GM23248 (cell line): ENCODE measurements at regions not wholly inside any gene's neighbourhood (a gene's known extent, or its start where the extent isn't known, plus 50 kb on each side); places are given as distances from the start of the nearest gene placed in this dataset.

Experiments
- DNase-seq: peaks from one replicate; pipeline ENCODE4 v3.0.0-alpha.2; 2015
- H2AFZ ChIP-seq: fragments of 200-600 bp; sonication (generic); 2 replicates; pipeline ENCODE4 v1.6.1; 2016; ENCODE audit warnings: antibody characterized with exemption
- H3F3A ChIP-seq: fragments of 200-600 bp; sonication (generic); 2 replicates; pipeline ENCODE4 v1.6.1; 2016; ENCODE audit warnings: mild to moderate bottlenecking, antibody characterized with exemption, mixed run types; ENCODE audit not compliant: insufficient read depth
- H3K27ac ChIP-seq: fragments of 200-600 bp; sonication (generic); 2 replicates; pipeline ENCODE4 v1.5.1; 2016; ENCODE audit warnings: mild to moderate bottlenecking
- H3K27me3 ChIP-seq: fragments of 200-600 bp; sonication (generic); replicated peaks from 2 replicates; pipeline ENCODE4 v1.6.1; 2016; ENCODE audit warnings: mild to moderate bottlenecking; ENCODE audit not compliant: insufficient read depth
- H3K36me3 ChIP-seq: fragments of 200-600 bp; sonication (generic); 2 replicates; pipeline ENCODE4 v1.6.1; 2016; ENCODE audit warnings: low read depth, mild to moderate bottlenecking
- H3K4me1 ChIP-seq: fragments of 200-600 bp; sonication (generic); 2 replicates; pipeline ENCODE4 v1.6.1; 2016; ENCODE audit warnings: mild to moderate bottlenecking; ENCODE audit not compliant: insufficient read depth
- H3K4me2 ChIP-seq: fragments of 200-600 bp; sonication (generic); one replicate; pipeline ENCODE4 v1.6.1; 2016; ENCODE audit warnings: mild to moderate bottlenecking; ENCODE audit not compliant: unreplicated experiment
- H3K4me3 ChIP-seq: fragments of 200-600 bp; sonication (generic); 2 replicates; pipeline ENCODE4 v1.5.1; 2016; ENCODE audit warnings: mild to moderate bottlenecking
- H3K79me2 ChIP-seq: fragments of 200-600 bp; sonication (generic); 2 replicates; pipeline ENCODE4 v1.6.1; 2016; ENCODE audit warnings: mild to moderate bottlenecking; ENCODE audit not compliant: insufficient read depth
- H3K9ac ChIP-seq: fragments of 200-600 bp; sonication (generic); 2 replicates; pipeline ENCODE4 v1.6.1; 2016; ENCODE audit warnings: mild to moderate bottlenecking
- H3K9me2 ChIP-seq: fragments of 200-600 bp; sonication (generic); 2 replicates; pipeline ENCODE4 v1.6.1; 2016; ENCODE audit warnings: mixed run types, mild to moderate bottlenecking, moderate library complexity; ENCODE audit not compliant: insufficient read depth
- H3K9me3 ChIP-seq: fragments of 200-600 bp; sonication (generic); one replicate; pipeline ENCODE4 v1.6.1; 2017; ENCODE audit warnings: low read depth
- H4K20me1 ChIP-seq: fragments of 200-600 bp; sonication (generic); 2 replicates; pipeline ENCODE4 v1.6.0; 2016; ENCODE audit not compliant: insufficient read depth
- EZH2 ChIP-seq: fragments of 200-600 bp; sonication (generic); IDR thresholded peaks from 2 replicates; pipeline ENCODE4 v1.6.1; 2018; ENCODE audit warnings: antibody characterized with exemption, mild to moderate bottlenecking; ENCODE audit not compliant: insufficient read depth, poor library complexity, severe bottlenecking
- EZH2phosphoT487 ChIP-seq: fragments of 200-600 bp; sonication (generic); IDR thresholded peaks from 2 replicates; pipeline ENCODE4 v1.6.1; 2018; ENCODE audit warnings: antibody characterized with exemption, moderate library complexity, mild to moderate bottlenecking, low read depth; ENCODE audit not compliant: insufficient read depth
- WGBS, 2 experiments: methylation state at CpG; one replicate each; pipeline ENCODE4 v1.1.6; 2015 to 2017; ENCODE audit warnings: low lambda C conversion rate in 2 of 2, low coverage in 1 of 2; ENCODE audit errors: missing lambda C conversion rate in 2 of 2; 5-methylcytosine and 5-hydroxymethylcytosine counted together
- in situ Hi-C: fragments of 300-500 bp; cut with MboI; formaldehyde crosslinking; loops from 2 replicates; pipeline ENCODE4 v1.15.0; 2020

- in situ Hi-C loops, result no loop called here
- H3K27ac ChIP-seq, result no peak overlapping the region
- DNase-seq, result no peak
- H4K20me1 ChIP-seq, result no peaks in the 10 kb centered on the region
- TF ChIP-seq EZH2 (no peak), EZH2phosphoT487 (no peak)
- H3F3A ChIP-seq, result peaks cover 21% of the 10 kb centered on the region
- H3K4me1 ChIP-seq, result peaks cover 20% of the 10 kb centered on the region
- H3K9ac ChIP-seq, result no peak overlapping the region
- H3K36me3 ChIP-seq, result no peaks in the 10 kb centered on the region
- H3K4me3 ChIP-seq, result no peak overlapping the region
- H3K4me2 ChIP-seq, result no peak overlapping the region
- 83 to 89% methylated on average over 14 of the region's 14 CpGs for WGBS, 2 experiments
- no peaks in the 10 kb centered on the region for H3K9me3 ChIP-seq
- no peaks in the 10 kb centered on the region for H3K27me3 ChIP-seq
- H2AFZ ChIP-seq, result no peak overlapping the region
- no peaks in the 10 kb centered on the region for H3K9me2 ChIP-seq
- H3K79me2 ChIP-seq, result no peaks in the 10 kb centered on the region
Observed at GRCh38 chr14:32006263-32007110, 70.6 kb upstream of the ARHGAP5 start.

- DNase-seq, result no peak
- no peaks in the 10 kb centered on the region for H3K9me3 ChIP-seq
- in situ Hi-C loops, result no loop called here
- TF ChIP-seq EZH2phosphoT487 (no peak), EZH2 (no peak)
- H3K27me3 ChIP-seq, result no peaks in the 10 kb centered on the region
- no peak overlapping the region for H3K27ac ChIP-seq
- H3F3A ChIP-seq, result peaks cover 25% of the 10 kb centered on the region
- no peak overlapping the region for H2AFZ ChIP-seq
- H3K4me1 ChIP-seq, result peaks cover 24% of the 10 kb centered on the region
- no peak overlapping the region for H3K4me3 ChIP-seq
- no peaks in the 10 kb centered on the region for H3K9me2 ChIP-seq
- no peaks in the 10 kb centered on the region for H3K79me2 ChIP-seq
- no peak overlapping the region for H3K4me2 ChIP-seq
- H4K20me1 ChIP-seq, result no peaks in the 10 kb centered on the region
- 92 to 100% methylated on average over 2 of the region's 2 CpGs for WGBS, 2 experiments
- no peaks in the 10 kb centered on the region for H3K36me3 ChIP-seq
- no peak overlapping the region for H3K9ac ChIP-seq
Observed at GRCh38 chr14:32007755-32008362, 69.2 kb upstream of the ARHGAP5 start.

- Histone ChIP-seq H3K27ac (no peak overlapping the region), H3K4me2 (no peak overlapping the region), H3K27me3 (no peaks in the 10 kb centered on the region), H3K4me1 (peaks cover 24% of the 10 kb centered on the region), H3F3A (peaks cover 25% of the 10 kb centered on the region), H3K4me3 (no peak overlapping the region), H2AFZ (no peak overlapping the region), H4K20me1 (no peaks in the 10 kb centered on the region), H3K36me3 (no peaks in the 10 kb centered on the region), H3K79me2 (no peaks in the 10 kb centered on the region), H3K9ac (no peak overlapping the region), H3K9me2 (no peaks in the 10 kb centered on the region), H3K9me3 (no peaks in the 10 kb centered on the region)
- 70 to 90% methylated on average over 1 of the region's 1 CpG for WGBS, 2 experiments
- TF ChIP-seq EZH2 (no peak), EZH2phosphoT487 (no peak)
- in situ Hi-C loops, result no loop called here
- no peak for DNase-seq
Observed at GRCh38 chr14:32008602-32009193, 68.4 kb upstream of the ARHGAP5 start.

- Histone ChIP-seq H2AFZ (no peak overlapping the region), H3K36me3 (no peaks in the 10 kb centered on the region), H3K4me3 (no peak overlapping the region), H3K79me2 (no peaks in the 10 kb centered on the region), H3K9me2 (no peaks in the 10 kb centered on the region), H3K9me3 (no peaks in the 10 kb centered on the region), H3K4me2 (no peak overlapping the region), H3K9ac (no peak overlapping the region), H3K27me3 (no peaks in the 10 kb centered on the region), H3K4me1 (peaks cover 20% of the 10 kb centered on the region), H3F3A (peaks cover 25% of the 10 kb centered on the region), H4K20me1 (no peaks in the 10 kb centered on the region), H3K27ac (no peak overlapping the region)
- 74 to 79% methylated on average over 5 of the region's 5 CpGs for WGBS, 2 experiments
- in situ Hi-C loops, result no loop called here
- TF ChIP-seq EZH2 (no peak), EZH2phosphoT487 (no peak)
- DNase-seq, result no peak
Observed at GRCh38 chr14:32009221-32009975, 67.7 kb upstream of the ARHGAP5 start.
